ENCODE measurements at regions not wholly inside any gene's neighbourhood (a gene's known extent, or its start where the extent isn't known, plus 50 kb on each side); places are given as distances from the start of the nearest gene placed in this dataset.
"Not testable (repeated sequence)": the region's sequence is repeated elsewhere in the genome, so short reads cannot be mapped to it uniquely, and the experiment has no call there.

GRCh38 chr11:67886207-67886606 is 117.7 kb downstream of the UNC93B1 start:
- not testable (repeated sequence) for H3K4me3 Mint-ChIP-seq; ATAC-seq (replicated peaks); DNase-seq; H3K27ac Mint-ChIP-seq; H3K36me3 Mint-ChIP-seq (ENCODE audit: insufficient read depth); H3K9me3 Mint-ChIP-seq
- peaks cover 31 to 53% of the 10 kb centered on the region in 2 donors for H3K27me3 Mint-ChIP-seq
- H3K4me1 Mint-ChIP-seq (ENCODE audit: low read depth in 2 of 2) = peaks cover 5 to 18% of the 10 kb centered on the region in 2 donors

GRCh38 chr11:67885574-67885973 is 118.3 kb downstream of the UNC93B1 start:
- not testable (repeated sequence) for H3K9me3 Mint-ChIP-seq; DNase-seq; H3K4me3 Mint-ChIP-seq; H3K36me3 Mint-ChIP-seq (ENCODE audit: insufficient read depth); ATAC-seq (replicated peaks)
- peak overlapping the region; percentile 86 to 87 for H3K27ac Mint-ChIP-seq
- H3K4me1 Mint-ChIP-seq (ENCODE audit: low read depth in 2 of 2) = peaks cover 5 to 18% of the 10 kb centered on the region in 2 donors
- H3K27me3 Mint-ChIP-seq = peaks cover 31 to 53% of the 10 kb centered on the region in 2 donors

GRCh38 chr11:67884761-67885558 is 118.9 kb downstream of the UNC93B1 start:
- H3K36me3 Mint-ChIP-seq (ENCODE audit: insufficient read depth); ATAC-seq (replicated peaks); H3K9me3 Mint-ChIP-seq: not testable (repeated sequence)
- H3K27me3 Mint-ChIP-seq = peaks cover 31 to 53% of the 10 kb centered on the region in 2 donors
- peak in 2 of 3 experiments; percentile 2 to 7 for DNase-seq
- peak overlapping the region; percentile 86 to 87 for H3K27ac Mint-ChIP-seq
- peaks cover 5 to 18% of the 10 kb centered on the region in 2 donors for H3K4me1 Mint-ChIP-seq (ENCODE audit: low read depth in 2 of 2)
- peak overlapping the region; percentile 67 to 70 for H3K4me3 Mint-ChIP-seq

- not testable (repeated sequence) for ATAC-seq (replicated peaks); DNase-seq; H3K9me3 Mint-ChIP-seq; H3K36me3 Mint-ChIP-seq (ENCODE audit: insufficient read depth)
- Mint-ChIP-seq H3K27me3 (peaks cover 31 to 53% of the 10 kb centered on the region in 2 donors), H3K4me3 (peak overlapping the region; percentile 67 to 70), H3K27ac (peak overlapping the region; percentile 86 to 87), H3K4me1 (ENCODE audit: low read depth in 2 of 2) (peaks cover 5 to 18% of the 10 kb centered on the region in 2 donors)
Measured at GRCh38 chr11:67884073-67884757, 119.7 kb downstream of the UNC93B1 start.

GRCh38 chr11:67882304-67882703 is 121.6 kb downstream of the UNC93B1 start:
- H3K36me3 Mint-ChIP-seq (ENCODE audit: insufficient read depth) = not testable (repeated sequence)

GRCh38 chr11:67881836-67882235 is 122.1 kb downstream of the UNC93B1 start:
- Mint-ChIP-seq H3K27me3 (peaks cover 18 to 43% of the 10 kb centered on the region in 2 donors), H3K4me1 (ENCODE audit: low read depth in 2 of 2) (peaks cover 5 to 18% of the 10 kb centered on the region in 2 donors)
- ATAC-seq (replicated peaks) = not testable (repeated sequence)

More at GRCh38 chr11:67882304-67882703, 121.6 kb downstream of the UNC93B1 start:
- H3K4me1 Mint-ChIP-seq (ENCODE audit: low read depth in 2 of 2) = peaks cover 5 to 18% of the 10 kb centered on the region in 2 donors
- H3K9me3 Mint-ChIP-seq; ATAC-seq (replicated peaks); H3K4me3 Mint-ChIP-seq; DNase-seq; H3K27ac Mint-ChIP-seq: not testable (repeated sequence)
- H3K27me3 Mint-ChIP-seq = peaks cover 21 to 47% of the 10 kb centered on the region in 2 donors

GRCh38 chr11:67880594-67881196 is 123.2 kb downstream of the UNC93B1 start:
- not testable (repeated sequence) for H3K36me3 Mint-ChIP-seq (ENCODE audit: insufficient read depth); ATAC-seq (replicated peaks); H3K9me3 Mint-ChIP-seq; H3K4me3 Mint-ChIP-seq; H3K27ac Mint-ChIP-seq; DNase-seq
- peaks cover 5 to 18% of the 10 kb centered on the region in 2 donors for H3K4me1 Mint-ChIP-seq (ENCODE audit: low read depth in 2 of 2)
- H3K27me3 Mint-ChIP-seq = peaks cover 10 to 34% of the 10 kb centered on the region in 2 donors

More at GRCh38 chr11:67881836-67882235, 122.1 kb downstream of the UNC93B1 start:
- DNase-seq; H3K4me3 Mint-ChIP-seq; H3K27ac Mint-ChIP-seq; H3K9me3 Mint-ChIP-seq; H3K36me3 Mint-ChIP-seq (ENCODE audit: insufficient read depth): not testable (repeated sequence)

- Mint-ChIP-seq H3K27ac (peak overlapping the region in 1 of 2 donors; percentile 38), H3K27me3 (peaks cover 7 to 18% of the 10 kb centered on the region in 2 donors)
- H3K4me3 Mint-ChIP-seq; ATAC-seq (replicated peaks); H3K36me3 Mint-ChIP-seq (ENCODE audit: insufficient read depth); H3K9me3 Mint-ChIP-seq; DNase-seq; H3K4me1 Mint-ChIP-seq (ENCODE audit: low read depth in 2 of 2): not testable (repeated sequence)
Measured at GRCh38 chr11:67878666-67879065, 125.2 kb downstream of the UNC93B1 start.

- not testable (repeated sequence) for ATAC-seq (replicated peaks); H3K4me3 Mint-ChIP-seq; DNase-seq; H3K36me3 Mint-ChIP-seq (ENCODE audit: insufficient read depth); H3K27ac Mint-ChIP-seq; H3K9me3 Mint-ChIP-seq; H3K4me1 Mint-ChIP-seq (ENCODE audit: low read depth in 2 of 2)
- H3K27me3 Mint-ChIP-seq = peaks cover 0 to 15% of the 10 kb centered on the region in 2 donors
Measured at GRCh38 chr11:67877316-67877715, 126.6 kb downstream of the UNC93B1 start.

GRCh38 chr11:67873223-67873622 is 130.7 kb downstream of the UNC93B1 start:
- DNase-seq; H3K9me3 Mint-ChIP-seq; ATAC-seq (replicated peaks); H3K4me1 Mint-ChIP-seq (ENCODE audit: low read depth in 2 of 2); H3K27ac Mint-ChIP-seq; H3K36me3 Mint-ChIP-seq (ENCODE audit: insufficient read depth); H3K4me3 Mint-ChIP-seq: not testable (repeated sequence)
- peaks cover 24 to 48% of the 10 kb centered on the region in 2 donors for H3K27me3 Mint-ChIP-seq

- not testable (repeated sequence) for H3K4me3 Mint-ChIP-seq; ATAC-seq (replicated peaks); H3K9me3 Mint-ChIP-seq
Measured at GRCh38 chr11:67871168-67871567, 132.7 kb downstream of the UNC93B1 start.

GRCh38 chr11:67862896-67863295 is 141.0 kb downstream of the UNC93B1 start:
- not testable (repeated sequence) for H3K36me3 Mint-ChIP-seq (ENCODE audit: insufficient read depth); ATAC-seq (replicated peaks); H3K4me3 Mint-ChIP-seq; H3K9me3 Mint-ChIP-seq; DNase-seq; H3K4me1 Mint-ChIP-seq (ENCODE audit: low read depth in 2 of 2); H3K27ac Mint-ChIP-seq
- peaks cover 20 to 38% of the 10 kb centered on the region in 2 donors for H3K27me3 Mint-ChIP-seq

More at GRCh38 chr11:67871168-67871567, 132.7 kb downstream of the UNC93B1 start:
- DNase-seq; H3K27ac Mint-ChIP-seq; H3K36me3 Mint-ChIP-seq (ENCODE audit: insufficient read depth); H3K4me1 Mint-ChIP-seq (ENCODE audit: low read depth in 2 of 2): not testable (repeated sequence)
- peaks cover 32 to 62% of the 10 kb centered on the region in 2 donors for H3K27me3 Mint-ChIP-seq

GRCh38 chr11:67859513-67860161 is 144.3 kb downstream of the UNC93B1 start:
- peaks cover 34 to 47% of the 10 kb centered on the region in 2 donors for H3K27me3 Mint-ChIP-seq
- peak; percentile 23 to 36 (median 33) for DNase-seq
- not testable (repeated sequence) for H3K36me3 Mint-ChIP-seq (ENCODE audit: insufficient read depth); H3K4me3 Mint-ChIP-seq; ATAC-seq (replicated peaks); H3K27ac Mint-ChIP-seq; H3K4me1 Mint-ChIP-seq (ENCODE audit: low read depth in 2 of 2); H3K9me3 Mint-ChIP-seq
